RWPE2 (cell line): ENCODE measurements at regions not wholly inside any gene's neighbourhood (a gene's known extent, or its start where the extent isn't known, plus 50 kb on each side); places are given as distances from the start of the nearest gene placed in this dataset.

Source experiments
- ATAC-seq: fragments of 200-7000 bp; cut with Tn5 transposase; 3 replicates; pipeline ENCODE4 v1.9.1; 2021; ENCODE audit warnings: low read depth
- DNase-seq: peaks from one replicate; pipeline ENCODE4 v3.0.0-alpha.2; 2020; ENCODE audit warnings: low spot score
- H3K27ac ChIP-seq: fragments of 450-650 bp; 2 replicates; pipeline ENCODE4 v1.5.1; 2017; ENCODE audit warnings: mild to moderate bottlenecking; ENCODE audit not compliant: poor library complexity, severe bottlenecking
- H3K27me3 ChIP-seq: fragments of 250-450 bp; sonication (Bioruptor Pico); 2 replicates; pipeline ENCODE4 v1.5.1; 2021; ENCODE audit warnings: mild to moderate bottlenecking, moderate library complexity; ENCODE audit not compliant: insufficient read depth, poor library complexity, severe bottlenecking
- H3K36me3 ChIP-seq: fragments of 250-450 bp; sonication (Bioruptor Pico); 2 replicates; pipeline ENCODE4 v1.5.1; 2020; ENCODE audit warnings: low read depth, mild to moderate bottlenecking, moderate library complexity
- H3K4me1 ChIP-seq: fragments of 250-450 bp; sonication (Bioruptor Pico); 2 replicates; pipeline ENCODE4 v1.5.1; 2021; ENCODE audit warnings: mild to moderate bottlenecking, moderate library complexity; ENCODE audit not compliant: insufficient read depth, poor library complexity, severe bottlenecking
- H3K4me3 ChIP-seq: fragments of 250-450 bp; sonication (Bioruptor Pico); 2 replicates; pipeline ENCODE4 v1.5.1; 2021; ENCODE audit warnings: mild to moderate bottlenecking, moderate library complexity; ENCODE audit not compliant: severe bottlenecking
- H3K9me3 ChIP-seq: fragments of 250-450 bp; sonication (Bioruptor Pico); 2 replicates; pipeline ENCODE4 v1.5.1; 2021; ENCODE audit warnings: mild to moderate bottlenecking, moderate library complexity; ENCODE audit not compliant: severe bottlenecking
- TF ChIP-seq, protein P1 (sequence below): fragments of 450-650 bp; IDR thresholded peaks from one replicate; pipeline ENCODE4 v1.5.1; 2017; ENCODE audit warnings: mild to moderate bottlenecking, moderate library complexity; ENCODE audit not compliant: poor library complexity, severe bottlenecking

- H3K4me1 ChIP-seq: no peaks in the 10 kb centered on the region
- H3K27ac ChIP-seq: no peak overlapping the region
- no peaks in the 10 kb centered on the region for H3K27me3 ChIP-seq
- DNase-seq: no peak
- H3K36me3 ChIP-seq: no peaks in the 10 kb centered on the region
- H3K4me3 ChIP-seq: no peak overlapping the region
- H3K9me3 ChIP-seq: peaks cover 7% of the 10 kb centered on the region
- no peak for ATAC-seq
- TF ChIP-seq, protein P1, sequence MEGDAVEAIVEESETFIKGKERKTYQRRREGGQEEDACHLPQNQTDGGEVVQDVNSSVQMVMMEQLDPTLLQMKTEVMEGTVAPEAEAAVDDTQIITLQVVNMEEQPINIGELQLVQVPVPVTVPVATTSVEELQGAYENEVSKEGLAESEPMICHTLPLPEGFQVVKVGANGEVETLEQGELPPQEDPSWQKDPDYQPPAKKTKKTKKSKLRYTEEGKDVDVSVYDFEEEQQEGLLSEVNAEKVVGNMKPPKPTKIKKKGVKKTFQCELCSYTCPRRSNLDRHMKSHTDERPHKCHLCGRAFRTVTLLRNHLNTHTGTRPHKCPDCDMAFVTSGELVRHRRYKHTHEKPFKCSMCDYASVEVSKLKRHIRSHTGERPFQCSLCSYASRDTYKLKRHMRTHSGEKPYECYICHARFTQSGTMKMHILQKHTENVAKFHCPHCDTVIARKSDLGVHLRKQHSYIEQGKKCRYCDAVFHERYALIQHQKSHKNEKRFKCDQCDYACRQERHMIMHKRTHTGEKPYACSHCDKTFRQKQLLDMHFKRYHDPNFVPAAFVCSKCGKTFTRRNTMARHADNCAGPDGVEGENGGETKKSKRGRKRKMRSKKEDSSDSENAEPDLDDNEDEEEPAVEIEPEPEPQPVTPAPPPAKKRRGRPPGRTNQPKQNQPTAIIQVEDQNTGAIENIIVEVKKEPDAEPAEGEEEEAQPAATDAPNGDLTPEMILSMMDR: no peak
Measured at GRCh38 chr3:3551981-3552380, 247.2 kb upstream of the LRRN1 start.

DNA sequence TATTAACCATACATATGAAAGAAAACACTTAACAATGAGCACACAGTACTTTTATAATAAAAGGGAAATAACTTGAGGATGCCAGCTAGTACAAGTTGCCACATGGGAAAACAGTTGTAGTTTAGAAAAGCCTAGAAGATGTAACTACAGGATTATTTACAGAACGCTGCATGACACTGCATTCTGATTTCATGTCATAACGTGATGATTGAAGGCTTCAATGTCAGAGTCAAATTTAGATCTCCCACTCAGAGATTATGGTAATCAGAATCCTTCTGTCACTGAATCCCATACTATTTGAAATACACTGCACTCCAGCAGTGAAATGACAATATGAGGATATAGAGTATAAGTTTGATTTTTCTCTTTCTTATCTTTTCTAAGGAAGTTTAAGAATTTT is 253.9 kb upstream of the LRRN1 start:
- Histone ChIP-seq H3K4me3 (no peak overlapping the region), H3K36me3 (no peaks in the 10 kb centered on the region), H3K4me1 (no peaks in the 10 kb centered on the region), H3K27ac (no peak overlapping the region), H3K9me3 (peaks cover 6% of the 10 kb centered on the region), H3K27me3 (no peaks in the 10 kb centered on the region)
- TF ChIP-seq, protein P1: no peak
- ATAC-seq: no peak
- no peak for DNase-seq

- no peak for ATAC-seq
- TF ChIP-seq, protein P1: no peak
Measured at GRCh38 chr3:3538451-3538850, 260.8 kb upstream of the LRRN1 start.

GRCh38 chr3:3532508-3532907 is 266.7 kb upstream of the LRRN1 start:
- H3K9me3 ChIP-seq: no peaks in the 10 kb centered on the region
- DNase-seq: no peak
- H3K27me3 ChIP-seq: no peaks in the 10 kb centered on the region
- H3K4me1 ChIP-seq: no peaks in the 10 kb centered on the region
- no peak overlapping the region for H3K4me3 ChIP-seq
- ATAC-seq: no peak
- no peaks in the 10 kb centered on the region for H3K36me3 ChIP-seq
- no peak overlapping the region for H3K27ac ChIP-seq
- TF ChIP-seq, protein P1: no peak

More at GRCh38 chr3:3538451-3538850, 260.8 kb upstream of the LRRN1 start:
- H3K27ac ChIP-seq: no peak overlapping the region
- no peak overlapping the region for H3K4me3 ChIP-seq
- H3K4me1 ChIP-seq: no peaks in the 10 kb centered on the region
- peaks cover 1% of the 10 kb centered on the region for H3K9me3 ChIP-seq
- H3K36me3 ChIP-seq: no peaks in the 10 kb centered on the region
- DNase-seq: no peak
- no peaks in the 10 kb centered on the region for H3K27me3 ChIP-seq

DNA sequence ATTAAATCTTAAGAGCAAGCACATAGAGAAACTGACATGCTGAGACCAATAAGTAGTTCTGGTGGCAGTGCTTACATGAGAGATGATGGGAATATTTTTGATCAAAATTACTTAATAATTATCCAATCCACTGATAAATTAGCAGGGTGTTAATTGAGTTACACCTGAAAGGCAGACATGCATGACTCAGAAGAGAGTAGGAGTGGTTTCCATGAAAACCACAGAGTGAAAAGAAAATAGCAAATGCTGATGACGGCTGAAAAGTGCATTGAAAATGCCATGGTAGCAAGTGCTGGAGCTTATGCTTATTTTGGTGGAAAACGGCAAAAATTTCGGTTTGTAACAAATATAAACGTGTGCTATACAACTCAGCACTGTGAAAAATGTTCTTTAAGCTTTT is 267.8 kb upstream of the LRRN1 start:
- H3K27ac ChIP-seq: no peak overlapping the region
- DNase-seq: no peak
- TF ChIP-seq, protein P1: no peak

More for the DNA sequence above, 267.8 kb upstream of the LRRN1 start:
- no peaks in the 10 kb centered on the region for H3K36me3 ChIP-seq
- no peaks in the 10 kb centered on the region for H3K9me3 ChIP-seq
- no peak overlapping the region for H3K4me3 ChIP-seq
- H3K27me3 ChIP-seq: no peaks in the 10 kb centered on the region
- no peaks in the 10 kb centered on the region for H3K4me1 ChIP-seq
- ATAC-seq: no peak
